GM18873 (cell line): ENCODE measurements at regions not wholly inside any gene's neighbourhood (a gene's known extent, or its start where the extent isn't known, plus 50 kb on each side); places are given as distances from the start of the nearest gene placed in this dataset.
A peak's percentile ranks its signal among the peaks of the same experiment; 100 is the strongest.
"Not testable (repeated sequence)": the region's sequence is repeated elsewhere in the genome, so short reads cannot be mapped to it uniquely, and the experiment has no call there.

Source experiments
- ATAC-seq: cut with Tn5 transposase; IDR thresholded peaks from one replicate; pipeline ENCODE4 v1.9.1; 2021; ENCODE audit warnings: mild to moderate bottlenecking, moderate library complexity, moderate number of reproducible peaks; ENCODE audit not compliant: unreplicated experiment, low FRiP score

- ATAC-seq = no peak
These were observed 106.7 kb downstream of the FAM174A start for GRCh38 chr5:100641833-100642232.

- no peak for ATAC-seq
These were observed 108.3 kb downstream of the FAM174A start for GRCh38 chr5:100643473-100643872.

GRCh38 chr5:100644185-100644584 lies 109.0 kb downstream of the FAM174A start:
- no peak for ATAC-seq

- no peak for ATAC-seq
These were observed 109.6 kb downstream of the FAM174A start for GRCh38 chr5:100644776-100645175.

- ATAC-seq = no peak
These were observed 110.8 kb downstream of the FAM174A start for GRCh38 chr5:100646011-100646410.

- no peak for ATAC-seq
These were observed 111.5 kb downstream of the FAM174A start for GRCh38 chr5:100646691-100647090.

GRCh38 chr5:100647461-100648230 lies 112.5 kb downstream of the FAM174A start:
- no peak for ATAC-seq

GRCh38 chr5:100654895-100655294 lies 119.7 kb downstream of the FAM174A start:
- ATAC-seq = no peak

GRCh38 chr5:100656771-100657170 lies 121.6 kb downstream of the FAM174A start:
- ATAC-seq = not testable (repeated sequence)

- ATAC-seq = no peak
These were observed 124.1 kb downstream of the FAM174A start for GRCh38 chr5:100659080-100659795.

- no peak for ATAC-seq
These were observed 129.0 kb downstream of the FAM174A start for GRCh38 chr5:100664140-100664539.

GRCh38 chr5:100667161-100667630 lies 132.0 kb downstream of the FAM174A start:
- peak; percentile 58 for ATAC-seq

- ATAC-seq = no peak
These were observed 133.3 kb downstream of the FAM174A start for GRCh38 chr5:100668511-100668910.

- no peak for ATAC-seq
These were observed 141.8 kb downstream of the FAM174A start for GRCh38 chr5:100676817-100677631.

- no peak for ATAC-seq
These were observed 147.5 kb downstream of the FAM174A start for GRCh38 chr5:100682625-100683024.

- ATAC-seq = no peak
These were observed 148.7 kb downstream of the FAM174A start for GRCh38 chr5:100683881-100684280.

GRCh38 chr5:100685122-100685521 lies 149.9 kb downstream of the FAM174A start:
- ATAC-seq = not testable (repeated sequence)

GRCh38 chr5:100688834-100689233 lies 153.7 kb downstream of the FAM174A start:
- not testable (repeated sequence) for ATAC-seq

GRCh38 chr5:100690036-100690560 lies 154.9 kb downstream of the FAM174A start:
- no peak for ATAC-seq

GRCh38 chr5:100691085-100691484 lies 155.9 kb downstream of the FAM174A start:
- ATAC-seq = no peak

- ATAC-seq = no peak
These were observed 156.4 kb downstream of the FAM174A start for GRCh38 chr5:100691548-100691947.
